Loucy (cell line): ENCODE measurements at regions not wholly inside any gene's neighbourhood (a gene's known extent, or its start where the extent isn't known, plus 50 kb on each side); places are given as distances from the start of the nearest gene placed in this dataset.

Experiments
- CTCF ChIP-seq: fragments of 200-600 bp; sonication (generic); conservative IDR thresholded peaks from 2 replicates; pipeline ENCODE4 v1.5.1; 2014; ENCODE audit warnings: mild to moderate bottlenecking, antibody characterized with exemption, low read length
- EZH2phosphoT487 ChIP-seq: fragments of 200-600 bp; IDR thresholded peaks from 2 replicates; pipeline ENCODE4 v1.6.1; 2018; ENCODE audit warnings: antibody characterized with exemption, mild to moderate bottlenecking, moderate library complexity, borderline replicate concordance

- TF ChIP-seq CTCF: no peak
- TF ChIP-seq EZH2phosphoT487: no peak
These were observed 808.5 kb upstream of the CELF2 start for GRCh38 chr10:10209167-10209566.
